SK-N-SH (cell line): ENCODE measurements at regions not wholly inside any gene's neighbourhood (a gene's known extent, or its start where the extent isn't known, plus 50 kb on each side); places are given as distances from the start of the nearest gene placed in this dataset.

ENCODE experiments used
- RAD21 ChIP-seq: IDR thresholded peaks from 2 replicates; pipeline ENCODE4 v1.6.1; 2012; ENCODE audit warnings: mild to moderate bottlenecking, low read length
- SIN3A ChIP-seq: IDR thresholded peaks from 2 replicates; pipeline ENCODE4 v1.6.1; 2012; ENCODE audit warnings: low read depth, mild to moderate bottlenecking, low read length, moderate library complexity, borderline replicate concordance
- TCF12 ChIP-seq: IDR thresholded peaks from 2 replicates; pipeline ENCODE4 v1.4.0; 2012
- YY1 ChIP-seq: IDR thresholded peaks from 2 replicates; pipeline ENCODE4 v1.4.0; 2012; ENCODE audit warnings: low read depth, mild to moderate bottlenecking
- TF ChIP-seq, protein P1 (sequence below): fragments of 200-600 bp; sonication (generic); IDR thresholded peaks from 2 replicates; pipeline ENCODE4 v1.6.1; 2017; ENCODE audit warnings: antibody characterized with exemption, mild to moderate bottlenecking, moderate library complexity
- TF ChIP-seq, protein P2 (sequence below): IDR thresholded peaks from 2 replicates; pipeline ENCODE4 v1.6.1; 2012; ENCODE audit warnings: mild to moderate bottlenecking, low read depth, low read length, moderate library complexity
- TF ChIP-seq, protein P3 (sequence below): fragments of 150-350 bp; IDR thresholded peaks from 2 replicates; pipeline ENCODE4 v1.6.1; 2017; ENCODE audit warnings: antibody characterized with exemption, low read length, low read depth, borderline replicate concordance
- TF ChIP-seq, protein P4 (sequence below): fragments of 150-350 bp; IDR thresholded peaks from 2 replicates; pipeline ENCODE4 v1.6.1; 2016; ENCODE audit warnings: mild to moderate bottlenecking, low read depth, low read length
- TF ChIP-seq, protein P5 (sequence below): IDR thresholded peaks from 2 replicates; pipeline ENCODE4 v1.4.0; 2012; ENCODE audit warnings: low read depth

DNA sequence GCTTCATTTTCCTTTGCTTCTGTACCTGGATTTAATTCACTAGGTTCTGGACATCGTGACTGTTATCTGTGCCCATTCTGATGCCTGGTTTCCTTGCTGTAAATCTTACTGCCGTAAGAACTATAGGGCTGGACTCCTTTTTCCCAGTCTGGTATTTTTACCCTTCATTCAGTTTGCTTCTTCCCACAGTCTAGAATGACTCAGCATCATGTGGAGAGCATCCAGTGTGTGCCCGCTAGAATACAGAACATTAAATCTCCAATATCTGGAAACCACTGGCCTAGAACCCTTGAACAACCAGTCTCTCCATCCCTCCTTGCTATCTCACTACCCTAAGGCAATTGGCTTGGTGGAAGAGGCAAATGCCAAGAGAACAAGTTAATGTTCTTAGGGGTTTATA is 1075.4 kb upstream of the ZEB2 start:
- TF ChIP-seq, protein P1, sequence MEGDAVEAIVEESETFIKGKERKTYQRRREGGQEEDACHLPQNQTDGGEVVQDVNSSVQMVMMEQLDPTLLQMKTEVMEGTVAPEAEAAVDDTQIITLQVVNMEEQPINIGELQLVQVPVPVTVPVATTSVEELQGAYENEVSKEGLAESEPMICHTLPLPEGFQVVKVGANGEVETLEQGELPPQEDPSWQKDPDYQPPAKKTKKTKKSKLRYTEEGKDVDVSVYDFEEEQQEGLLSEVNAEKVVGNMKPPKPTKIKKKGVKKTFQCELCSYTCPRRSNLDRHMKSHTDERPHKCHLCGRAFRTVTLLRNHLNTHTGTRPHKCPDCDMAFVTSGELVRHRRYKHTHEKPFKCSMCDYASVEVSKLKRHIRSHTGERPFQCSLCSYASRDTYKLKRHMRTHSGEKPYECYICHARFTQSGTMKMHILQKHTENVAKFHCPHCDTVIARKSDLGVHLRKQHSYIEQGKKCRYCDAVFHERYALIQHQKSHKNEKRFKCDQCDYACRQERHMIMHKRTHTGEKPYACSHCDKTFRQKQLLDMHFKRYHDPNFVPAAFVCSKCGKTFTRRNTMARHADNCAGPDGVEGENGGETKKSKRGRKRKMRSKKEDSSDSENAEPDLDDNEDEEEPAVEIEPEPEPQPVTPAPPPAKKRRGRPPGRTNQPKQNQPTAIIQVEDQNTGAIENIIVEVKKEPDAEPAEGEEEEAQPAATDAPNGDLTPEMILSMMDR, result no peak
- TF ChIP-seq, protein P2, sequence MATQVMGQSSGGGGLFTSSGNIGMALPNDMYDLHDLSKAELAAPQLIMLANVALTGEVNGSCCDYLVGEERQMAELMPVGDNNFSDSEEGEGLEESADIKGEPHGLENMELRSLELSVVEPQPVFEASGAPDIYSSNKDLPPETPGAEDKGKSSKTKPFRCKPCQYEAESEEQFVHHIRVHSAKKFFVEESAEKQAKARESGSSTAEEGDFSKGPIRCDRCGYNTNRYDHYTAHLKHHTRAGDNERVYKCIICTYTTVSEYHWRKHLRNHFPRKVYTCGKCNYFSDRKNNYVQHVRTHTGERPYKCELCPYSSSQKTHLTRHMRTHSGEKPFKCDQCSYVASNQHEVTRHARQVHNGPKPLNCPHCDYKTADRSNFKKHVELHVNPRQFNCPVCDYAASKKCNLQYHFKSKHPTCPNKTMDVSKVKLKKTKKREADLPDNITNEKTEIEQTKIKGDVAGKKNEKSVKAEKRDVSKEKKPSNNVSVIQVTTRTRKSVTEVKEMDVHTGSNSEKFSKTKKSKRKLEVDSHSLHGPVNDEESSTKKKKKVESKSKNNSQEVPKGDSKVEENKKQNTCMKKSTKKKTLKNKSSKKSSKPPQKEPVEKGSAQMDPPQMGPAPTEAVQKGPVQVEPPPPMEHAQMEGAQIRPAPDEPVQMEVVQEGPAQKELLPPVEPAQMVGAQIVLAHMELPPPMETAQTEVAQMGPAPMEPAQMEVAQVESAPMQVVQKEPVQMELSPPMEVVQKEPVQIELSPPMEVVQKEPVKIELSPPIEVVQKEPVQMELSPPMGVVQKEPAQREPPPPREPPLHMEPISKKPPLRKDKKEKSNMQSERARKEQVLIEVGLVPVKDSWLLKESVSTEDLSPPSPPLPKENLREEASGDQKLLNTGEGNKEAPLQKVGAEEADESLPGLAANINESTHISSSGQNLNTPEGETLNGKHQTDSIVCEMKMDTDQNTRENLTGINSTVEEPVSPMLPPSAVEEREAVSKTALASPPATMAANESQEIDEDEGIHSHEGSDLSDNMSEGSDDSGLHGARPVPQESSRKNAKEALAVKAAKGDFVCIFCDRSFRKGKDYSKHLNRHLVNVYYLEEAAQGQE, result no peak
- TF ChIP-seq, protein P3, sequence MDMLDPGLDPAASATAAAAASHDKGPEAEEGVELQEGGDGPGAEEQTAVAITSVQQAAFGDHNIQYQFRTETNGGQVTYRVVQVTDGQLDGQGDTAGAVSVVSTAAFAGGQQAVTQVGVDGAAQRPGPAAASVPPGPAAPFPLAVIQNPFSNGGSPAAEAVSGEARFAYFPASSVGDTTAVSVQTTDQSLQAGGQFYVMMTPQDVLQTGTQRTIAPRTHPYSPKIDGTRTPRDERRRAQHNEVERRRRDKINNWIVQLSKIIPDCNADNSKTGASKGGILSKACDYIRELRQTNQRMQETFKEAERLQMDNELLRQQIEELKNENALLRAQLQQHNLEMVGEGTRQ, result no peak
- TF ChIP-seq YY1, result no peak
- TF ChIP-seq, protein P4, sequence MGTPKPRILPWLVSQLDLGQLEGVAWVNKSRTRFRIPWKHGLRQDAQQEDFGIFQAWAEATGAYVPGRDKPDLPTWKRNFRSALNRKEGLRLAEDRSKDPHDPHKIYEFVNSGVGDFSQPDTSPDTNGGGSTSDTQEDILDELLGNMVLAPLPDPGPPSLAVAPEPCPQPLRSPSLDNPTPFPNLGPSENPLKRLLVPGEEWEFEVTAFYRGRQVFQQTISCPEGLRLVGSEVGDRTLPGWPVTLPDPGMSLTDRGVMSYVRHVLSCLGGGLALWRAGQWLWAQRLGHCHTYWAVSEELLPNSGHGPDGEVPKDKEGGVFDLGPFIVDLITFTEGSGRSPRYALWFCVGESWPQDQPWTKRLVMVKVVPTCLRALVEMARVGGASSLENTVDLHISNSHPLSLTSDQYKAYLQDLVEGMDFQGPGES, result no peak
- no peak for TF ChIP-seq TCF12
- TF ChIP-seq SIN3A, result no peak
- TF ChIP-seq RAD21, result no peak
- TF ChIP-seq, protein P5, sequence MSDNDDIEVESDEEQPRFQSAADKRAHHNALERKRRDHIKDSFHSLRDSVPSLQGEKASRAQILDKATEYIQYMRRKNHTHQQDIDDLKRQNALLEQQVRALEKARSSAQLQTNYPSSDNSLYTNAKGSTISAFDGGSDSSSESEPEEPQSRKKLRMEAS, result no peak
